ENCODE measurements at regions not wholly inside any gene's neighbourhood (a gene's known extent, or its start where the extent isn't known, plus 50 kb on each side); places are given as distances from the start of the nearest gene placed in this dataset.

- no peak for TF ChIP-seq EZH2 (IDR thresholded peaks at IDR 0.05; ENCODE audit: borderline replicate concordance)
- TF ChIP-seq, protein P1, sequence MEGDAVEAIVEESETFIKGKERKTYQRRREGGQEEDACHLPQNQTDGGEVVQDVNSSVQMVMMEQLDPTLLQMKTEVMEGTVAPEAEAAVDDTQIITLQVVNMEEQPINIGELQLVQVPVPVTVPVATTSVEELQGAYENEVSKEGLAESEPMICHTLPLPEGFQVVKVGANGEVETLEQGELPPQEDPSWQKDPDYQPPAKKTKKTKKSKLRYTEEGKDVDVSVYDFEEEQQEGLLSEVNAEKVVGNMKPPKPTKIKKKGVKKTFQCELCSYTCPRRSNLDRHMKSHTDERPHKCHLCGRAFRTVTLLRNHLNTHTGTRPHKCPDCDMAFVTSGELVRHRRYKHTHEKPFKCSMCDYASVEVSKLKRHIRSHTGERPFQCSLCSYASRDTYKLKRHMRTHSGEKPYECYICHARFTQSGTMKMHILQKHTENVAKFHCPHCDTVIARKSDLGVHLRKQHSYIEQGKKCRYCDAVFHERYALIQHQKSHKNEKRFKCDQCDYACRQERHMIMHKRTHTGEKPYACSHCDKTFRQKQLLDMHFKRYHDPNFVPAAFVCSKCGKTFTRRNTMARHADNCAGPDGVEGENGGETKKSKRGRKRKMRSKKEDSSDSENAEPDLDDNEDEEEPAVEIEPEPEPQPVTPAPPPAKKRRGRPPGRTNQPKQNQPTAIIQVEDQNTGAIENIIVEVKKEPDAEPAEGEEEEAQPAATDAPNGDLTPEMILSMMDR (IDR thresholded peaks at IDR 0.05; ENCODE audit: poor library complexity) = no peak
Measured at GRCh38 chr16:49057391-49057790, 224.2 kb downstream of the CBLN1 start.

All from hepatocyte (in vitro differentiated cells).